ENCODE measurements at regions not wholly inside any gene's neighbourhood (a gene's known extent, or its start where the extent isn't known, plus 50 kb on each side); places are given as distances from the start of the nearest gene placed in this dataset.

GRCh38 chr12:125528281-125528680, 463.0 kb downstream of the AACS start:
- no peak overlapping the region for H2AFZ ChIP-seq (ENCODE audit: low read depth, low read length)
- FAIRE-seq (no peak), DNase-seq (ENCODE audit: low read depth, low spot score) (no peak)
- H3K9ac ChIP-seq (replicated peaks; ENCODE audit: extremely low read depth, insufficient read depth, low read length), result no peak overlapping the region
- BruUV-seq (replicated peaks), result no TSS peak
- dilution Hi-C loops (cut with MboI; ENCODE audit: extremely low pct_ligation_motif_present, low sequenced_read_pairs) (no loop called here), intact Hi-C loops (cut with micrococcal nuclease) (no loop called here)
- ChIA-PET POLR2A (no interaction called here), CTCF (no interaction called here)
- H3K9me1 ChIP-seq (replicated peaks; ENCODE audit: control insufficient read depth, extremely low read depth, insufficient read depth, low read length), result no peaks in the 10 kb centered on the region
- peaks cover 4% of the 10 kb centered on the region for H3K9me3 ChIP-seq (replicated peaks; ENCODE audit: control insufficient read depth, insufficient read depth, low read length)
- H3K27ac ChIP-seq (ENCODE audit: insufficient read depth, low read depth, low read length), result no peak overlapping the region
- no peaks in the 10 kb centered on the region for H4K20me1 ChIP-seq (replicated peaks; ENCODE audit: control insufficient read depth, extremely low read depth, insufficient read depth, low read length)
- H3K36me3 ChIP-seq (ENCODE audit: control insufficient read depth in 2 of 2, extremely low read depth in 1 of 2, insufficient read depth in 2 of 2, low read length in 2 of 2), result no peaks in the 10 kb centered on the region
- H3K79me2 ChIP-seq (ENCODE audit: control insufficient read depth, insufficient read depth, low read length), result no peaks in the 10 kb centered on the region
- no peak overlapping the region for H3K4me3 ChIP-seq (replicated peaks in 1 of 3; ENCODE audit: insufficient read depth in 1 of 3, low read depth in 1 of 3, low read length in 3 of 3)
- no peak overlapping the region for H3K4me2 ChIP-seq (ENCODE audit: insufficient read depth, low read length)
- H3K4me1 ChIP-seq (ENCODE audit: control insufficient read depth, extremely low read depth, insufficient read depth, low read length), result no peaks in the 10 kb centered on the region
- H3K27me3 ChIP-seq (ENCODE audit: control insufficient read depth in 2 of 2, insufficient read depth in 2 of 2, low read length in 2 of 2), result no peaks in the 10 kb centered on the region
- no peak for TF ChIP-seq GATA2 (IDR thresholded peaks at IDR 0.05; ENCODE audit: insufficient read depth, insufficient read length, low read depth, low read length)
- TF ChIP-seq EZH2 (IDR thresholded peaks at IDR 0.05; ENCODE audit: borderline replicate concordance, low read depth, low read length, severe bottlenecking), result no peak
- no peak for TF ChIP-seq MAX (IDR thresholded peaks at IDR 0.05; ENCODE audit: insufficient read depth, insufficient read length)
- no peak for TF ChIP-seq POLR2AphosphoS5 (IDR thresholded peaks at IDR 0.05; ENCODE audit: insufficient read depth, low read depth, low read length)
- TF ChIP-seq MYC (IDR thresholded peaks at IDR 0.05; ENCODE audit: low read depth, low read length), result no peak
- no peak for TF ChIP-seq CTCF (IDR thresholded peaks at IDR 0.05; ENCODE audit: extremely low read depth in 1 of 2, insufficient read depth in 1 of 2, low read depth in 1 of 2, low read length in 2 of 2)
- TF ChIP-seq FOS (IDR thresholded peaks at IDR 0.05; ENCODE audit: borderline replicate concordance, insufficient read depth, low read length), result no peak
- no peak for TF ChIP-seq JUN (IDR thresholded peaks at IDR 0.05; ENCODE audit: borderline replicate concordance, insufficient read depth, insufficient read length, low read depth)
- no peak for TF ChIP-seq POLR2A (IDR thresholded peaks at IDR 0.05; ENCODE audit: low read depth, low read length)

All from endothelial cell of umbilical vein (primary cell).